HG03378 (cell line): ENCODE measurements at regions not wholly inside any gene's neighbourhood (a gene's known extent, or its start where the extent isn't known, plus 50 kb on each side); places are given as distances from the start of the nearest gene placed in this dataset.

ENCODE experiments used
- ATAC-seq: cut with Tn5 transposase; IDR thresholded peaks from one replicate; pipeline ENCODE4 v1.9.1; 2021; ENCODE audit warnings: mild to moderate bottlenecking, moderate library complexity; ENCODE audit not compliant: unreplicated experiment

DNA sequence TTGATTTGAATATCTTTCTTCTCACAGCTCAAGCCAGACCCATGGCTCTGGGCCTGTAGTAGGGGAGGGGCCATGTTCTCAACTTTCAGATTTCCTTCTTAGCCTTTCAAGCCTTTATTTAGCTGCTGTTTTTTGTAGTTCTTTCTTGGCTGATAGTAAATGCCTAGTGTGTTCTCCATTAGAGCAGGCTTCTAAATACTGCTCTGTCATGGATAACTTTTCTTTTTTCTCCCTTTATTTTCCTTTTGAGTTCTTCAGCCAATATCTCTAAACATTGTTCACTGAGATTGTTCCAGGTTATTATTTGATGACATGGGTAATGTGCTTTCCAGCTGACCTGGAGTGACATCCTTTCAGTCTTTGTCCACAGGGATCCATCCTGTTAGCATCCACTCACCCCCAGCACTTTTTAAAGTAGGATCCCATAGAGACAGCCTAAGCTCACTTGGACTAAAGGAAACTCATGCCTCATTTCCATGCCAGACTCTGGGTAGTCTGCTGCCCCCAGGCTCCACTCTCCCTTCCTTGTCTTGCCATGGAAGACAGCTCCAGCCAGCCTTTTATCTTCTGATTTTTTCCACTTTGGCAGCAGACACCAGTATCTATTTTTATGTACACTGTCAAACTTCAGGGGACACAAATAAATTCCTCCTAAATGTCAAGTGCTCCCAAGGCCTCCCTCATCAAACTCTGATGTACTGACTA, 645.6 kb downstream of the RNF144B start:
- ATAC-seq = no peak

DNA sequence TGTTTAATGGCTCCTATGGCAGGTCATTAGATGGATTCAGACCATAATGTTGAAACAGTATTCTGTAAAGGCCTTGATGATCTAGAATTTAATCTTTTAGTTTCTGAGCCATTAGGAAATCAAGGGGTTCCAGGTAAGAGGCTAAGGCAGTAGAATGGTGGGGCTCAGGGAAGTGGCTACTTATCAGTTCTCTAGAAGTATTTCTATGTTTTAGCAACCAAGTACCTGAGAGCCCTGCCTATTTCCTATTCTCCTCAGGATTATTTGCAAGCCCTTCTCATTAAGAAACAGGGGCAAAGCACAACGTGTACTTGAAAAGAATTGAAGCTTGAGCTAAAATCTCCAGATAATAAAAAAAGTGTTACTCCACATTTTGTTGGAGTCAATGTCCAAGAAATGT, 646.5 kb downstream of the RNF144B start:
- no peak for ATAC-seq

DNA sequence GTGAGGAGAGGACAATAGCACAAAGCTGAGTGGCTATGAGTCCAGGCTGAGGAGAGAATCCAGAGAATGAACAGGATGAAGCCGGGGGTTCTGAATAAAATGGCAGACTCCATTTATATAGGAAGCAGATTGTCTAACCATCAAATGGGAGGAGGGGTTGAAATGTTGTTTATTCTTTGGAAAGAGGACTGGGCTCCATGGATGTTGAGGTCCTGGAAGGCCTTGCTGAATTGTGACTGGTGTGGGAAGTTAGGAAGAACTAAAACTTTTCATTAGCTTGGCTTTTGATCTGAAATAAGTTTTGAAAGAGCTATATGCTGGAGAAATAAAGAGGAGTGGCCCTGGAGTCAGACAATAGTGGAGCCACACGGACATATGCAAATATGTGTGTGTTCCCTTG, 647.8 kb downstream of the RNF144B start:
- ATAC-seq = no peak

DNA sequence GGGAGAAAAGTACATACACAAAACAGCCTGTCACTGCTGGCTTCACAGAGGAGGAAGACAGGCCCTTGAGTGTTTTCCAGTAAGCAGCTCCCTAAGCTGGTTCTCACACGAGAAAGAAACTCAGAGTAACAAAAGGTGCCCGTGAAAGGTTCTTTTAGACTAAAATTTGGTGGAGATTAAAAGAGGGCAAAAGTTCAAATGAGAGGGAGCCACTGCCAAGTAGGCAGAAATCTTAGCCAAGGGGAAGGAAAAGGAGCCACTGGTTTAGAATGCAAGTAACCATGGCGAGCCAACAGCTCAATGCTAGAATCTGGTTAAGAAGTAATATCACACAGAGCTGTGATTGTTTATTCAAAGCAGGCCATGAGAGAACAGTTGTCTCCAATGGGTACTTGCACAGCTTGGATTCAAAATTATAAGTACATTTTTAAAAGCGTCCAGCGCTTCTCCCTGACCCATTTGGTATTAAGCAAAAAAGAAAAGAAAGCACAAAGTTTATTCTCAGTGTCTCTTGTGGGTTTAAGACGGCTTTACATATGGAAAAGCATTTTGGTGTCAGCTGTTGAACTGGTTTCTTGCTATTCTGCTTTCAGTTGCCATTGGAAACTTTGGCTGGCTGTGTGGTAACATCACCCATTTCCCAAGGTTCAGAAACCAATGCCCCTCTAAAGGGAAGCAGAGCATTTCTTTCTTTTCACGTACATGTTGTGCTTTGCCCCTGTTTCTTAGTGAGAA, 648.5 kb downstream of the RNF144B start:
- ATAC-seq = no peak

DNA sequence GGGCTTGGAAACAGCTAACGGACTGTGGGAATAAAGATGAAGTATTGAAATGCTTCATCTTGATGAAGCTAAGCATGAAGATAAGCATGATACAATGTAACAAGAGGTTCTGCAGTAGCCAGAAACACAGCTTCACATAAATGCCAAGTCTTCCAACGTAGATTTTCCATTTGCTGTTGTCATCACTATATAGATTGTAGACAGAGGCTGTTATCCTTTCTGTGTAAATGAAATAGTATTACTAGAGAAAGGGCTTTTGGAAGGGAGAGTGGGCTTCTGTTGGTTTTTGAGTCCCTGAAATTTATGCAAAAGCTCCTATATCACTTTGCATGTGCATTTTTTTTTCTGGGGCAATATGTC, 649.0 kb downstream of the RNF144B start:
- ATAC-seq = no peak

DNA sequence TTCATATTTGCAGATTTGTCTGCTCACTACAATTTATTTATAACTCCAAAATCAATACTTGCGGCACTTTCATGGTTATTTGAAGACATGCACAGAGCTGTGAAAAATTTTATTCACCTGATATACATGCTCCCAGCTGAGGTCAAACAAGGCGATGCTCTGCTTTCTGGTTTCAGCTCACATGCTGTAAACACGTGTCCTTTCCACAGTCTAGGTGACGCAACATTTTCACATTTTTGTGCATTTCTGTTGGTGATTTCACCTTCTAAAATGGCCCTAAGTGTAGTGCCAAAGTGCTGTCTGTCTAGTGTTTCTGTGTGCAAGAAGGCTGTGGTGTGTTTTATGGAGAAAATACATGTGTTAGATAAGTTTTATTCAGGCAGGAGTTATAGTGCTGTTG, 650.5 kb downstream of the RNF144B start:
- no peak for ATAC-seq

DNA sequence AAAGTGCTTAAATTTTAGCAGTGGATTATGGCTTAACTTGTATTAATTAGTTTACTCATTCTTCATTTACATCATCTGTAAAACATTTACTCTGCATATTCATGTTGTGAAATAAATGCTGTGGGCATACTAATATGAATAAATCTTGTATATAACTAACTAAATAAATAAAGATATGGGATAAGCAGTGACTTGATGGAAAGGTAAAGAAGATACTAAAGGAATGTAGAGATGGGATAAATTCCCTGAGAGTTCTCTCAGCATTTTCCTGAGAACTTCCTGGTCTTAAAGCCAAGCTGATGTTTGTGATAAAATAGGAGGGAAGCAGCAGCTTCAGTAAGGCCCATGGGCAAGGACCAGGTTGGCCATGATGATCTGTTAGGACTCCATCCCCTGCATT, 652.1 kb downstream of the RNF144B start:
- no peak for ATAC-seq

DNA sequence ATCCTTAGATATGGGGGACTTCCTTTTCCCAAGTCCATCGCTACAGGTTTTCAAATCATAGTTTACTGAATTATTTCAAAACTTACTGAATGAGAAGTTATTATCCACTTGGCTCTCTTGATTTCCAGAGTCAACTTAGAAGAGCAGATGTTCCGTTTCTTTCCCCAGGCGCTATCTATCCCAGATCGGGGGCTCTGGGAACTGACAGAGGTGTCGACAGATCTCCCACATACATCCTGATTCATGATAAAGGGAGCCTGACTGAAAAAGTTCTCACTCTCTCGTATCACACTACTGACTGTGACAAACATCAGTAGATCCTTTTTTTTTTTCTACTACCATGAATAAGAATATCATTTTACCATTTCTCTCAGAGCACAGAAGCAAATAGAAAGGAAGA, 654.8 kb downstream of the RNF144B start:
- no peak for ATAC-seq

DNA sequence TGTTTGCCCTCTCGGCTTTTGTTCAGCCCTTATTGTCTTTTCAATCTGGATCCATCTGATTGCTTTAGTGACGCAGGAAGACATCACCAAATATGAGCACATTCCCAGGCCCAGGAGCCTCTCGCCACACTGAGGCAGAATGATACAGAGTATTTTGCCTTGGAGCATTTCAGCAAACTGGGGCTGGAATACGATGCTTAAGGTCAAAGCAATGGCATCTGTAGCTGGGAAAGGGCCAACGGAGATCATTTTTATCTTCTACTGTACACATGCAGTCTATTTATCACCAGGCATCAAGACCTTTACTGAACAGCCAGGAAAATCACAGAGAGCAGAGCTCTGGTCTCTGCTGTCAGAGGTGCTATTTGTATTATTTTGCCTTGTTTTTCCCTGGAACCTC, 655.3 kb downstream of the RNF144B start:
- no peak for ATAC-seq

DNA sequence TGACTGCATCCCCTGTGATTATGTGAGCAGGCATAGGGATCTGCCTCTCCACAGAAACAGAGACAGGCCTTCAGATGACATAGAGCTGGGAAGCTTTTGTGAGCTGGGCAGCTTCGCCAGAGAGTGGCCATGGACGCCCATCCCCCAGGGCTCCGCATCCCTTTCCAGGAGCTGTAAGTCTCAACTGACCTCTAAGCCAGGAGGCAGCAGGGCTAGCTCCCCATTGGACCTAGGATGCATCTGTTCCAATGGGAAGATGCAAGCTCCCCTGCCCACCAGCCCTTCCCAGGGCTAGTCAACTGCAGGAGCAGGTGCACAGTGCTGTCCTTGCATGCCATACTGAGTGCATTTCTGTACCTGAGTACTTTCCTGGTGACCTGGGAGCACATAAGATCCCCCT, 663.6 kb downstream of the RNF144B start:
- no peak for ATAC-seq

DNA sequence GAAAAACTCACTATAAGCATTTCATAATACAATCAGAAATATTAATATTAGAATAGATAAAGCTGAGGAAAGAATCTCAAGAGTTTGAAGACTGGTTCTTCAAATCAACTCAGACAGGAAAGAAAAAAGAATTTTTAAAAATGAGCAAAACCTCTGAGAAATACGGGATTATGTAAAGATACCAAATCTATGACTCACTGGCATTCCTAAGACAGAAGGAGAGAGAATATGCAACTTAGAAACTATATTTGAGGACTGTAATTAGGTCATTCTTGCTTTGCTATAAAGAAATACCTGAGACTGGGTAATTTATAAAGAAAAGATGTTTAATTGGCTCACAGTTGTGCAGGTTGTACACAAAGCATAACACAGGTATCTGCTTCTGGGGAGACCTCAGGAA, 665.1 kb downstream of the RNF144B start:
- ATAC-seq = no peak

DNA sequence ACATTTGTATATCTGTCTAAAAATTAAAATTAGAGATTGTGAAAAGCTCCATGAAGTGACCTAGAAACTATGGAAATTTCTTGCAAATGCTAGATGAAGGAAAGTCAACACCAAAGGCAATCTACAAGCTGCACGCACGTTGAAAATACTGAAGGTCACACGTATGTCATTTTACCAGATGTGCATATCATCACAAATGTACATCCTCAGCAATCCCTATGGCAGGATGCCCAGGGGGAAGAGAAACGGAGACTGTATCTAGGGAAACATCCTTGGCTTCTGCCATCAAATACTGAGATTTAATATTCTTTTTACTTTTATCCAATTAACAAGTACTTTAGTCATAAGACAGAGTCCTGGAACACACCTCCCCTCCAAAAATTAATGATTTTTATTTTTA, 672.0 kb downstream of the RNF144B start:
- no peak for ATAC-seq

DNA sequence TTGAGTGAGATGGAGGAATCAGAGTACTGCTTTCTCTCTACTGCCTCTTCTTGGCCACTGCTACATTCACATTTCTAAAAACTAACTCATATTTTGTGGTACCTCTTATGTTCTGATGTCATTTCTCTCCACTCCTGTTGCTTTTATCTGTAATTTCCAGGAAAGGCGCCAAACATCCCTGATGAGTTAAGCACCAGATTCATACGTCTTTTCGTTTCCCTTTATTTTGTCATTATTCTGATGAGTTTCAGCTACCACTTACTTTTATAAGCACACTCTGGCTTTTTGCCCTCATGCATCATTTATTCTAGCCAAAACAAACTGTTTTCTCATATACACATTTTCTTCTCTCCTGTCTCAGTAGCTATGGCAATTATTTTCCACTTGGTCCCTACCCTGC, 680.0 kb downstream of the RNF144B start:
- no peak for ATAC-seq

DNA sequence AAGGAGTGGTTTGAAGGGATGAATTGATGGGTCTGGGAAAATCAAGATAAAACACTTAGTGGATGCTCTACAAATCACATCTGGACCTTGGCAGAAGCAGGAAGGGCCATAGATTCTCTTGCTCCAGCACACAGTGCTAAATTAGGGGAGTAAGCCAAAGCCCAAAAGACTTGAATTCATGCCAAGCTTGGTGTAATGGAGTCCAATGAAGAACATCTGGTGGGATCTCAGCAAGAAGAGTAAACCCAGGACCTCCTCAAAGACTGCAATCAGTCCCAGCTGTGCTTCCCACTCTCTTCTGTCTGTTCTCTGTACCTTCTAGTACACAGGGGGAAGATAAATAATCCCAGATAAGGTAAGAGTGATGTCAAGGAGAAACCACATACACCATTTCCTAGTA, 683.4 kb downstream of the RNF144B start:
- ATAC-seq = no peak

DNA sequence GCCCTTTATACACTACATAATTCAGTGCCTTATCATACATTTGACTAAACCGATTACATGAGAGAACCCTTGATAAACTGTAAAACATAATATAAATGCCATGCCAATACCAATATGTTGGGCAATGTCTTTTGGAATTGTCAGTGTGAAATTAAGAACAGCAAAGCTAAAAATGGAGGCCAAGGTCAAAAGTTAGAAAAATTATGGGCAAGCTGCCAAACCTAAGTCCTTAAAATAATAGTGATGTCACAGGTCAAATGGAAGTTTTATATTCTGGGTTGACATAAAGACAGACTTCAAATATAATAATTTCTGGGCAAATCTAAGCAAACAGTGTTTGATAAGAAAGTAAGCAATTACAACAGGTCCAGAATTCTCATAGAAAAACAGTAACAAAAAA, 696.7 kb downstream of the RNF144B start:
- no peak for ATAC-seq

DNA sequence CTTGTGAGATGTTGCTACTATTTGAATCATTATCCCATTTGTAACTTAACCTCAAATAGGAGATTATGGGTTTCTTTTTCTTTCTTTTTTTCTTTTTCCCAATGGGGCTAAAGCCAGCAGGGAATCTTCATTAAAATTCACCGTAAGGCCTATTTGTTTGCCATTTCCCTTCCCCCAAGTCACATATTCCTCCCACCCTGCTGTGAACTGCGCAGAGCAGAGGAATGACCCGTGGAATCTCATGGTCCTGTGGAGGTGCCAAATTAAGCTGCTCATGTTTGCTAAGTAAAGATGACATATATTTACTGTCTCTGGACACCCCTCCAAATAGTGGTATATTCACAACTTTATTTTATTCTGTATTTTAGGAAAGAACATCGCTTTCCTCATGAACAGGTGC, 699.3 kb downstream of the RNF144B start:
- ATAC-seq = no peak

DNA sequence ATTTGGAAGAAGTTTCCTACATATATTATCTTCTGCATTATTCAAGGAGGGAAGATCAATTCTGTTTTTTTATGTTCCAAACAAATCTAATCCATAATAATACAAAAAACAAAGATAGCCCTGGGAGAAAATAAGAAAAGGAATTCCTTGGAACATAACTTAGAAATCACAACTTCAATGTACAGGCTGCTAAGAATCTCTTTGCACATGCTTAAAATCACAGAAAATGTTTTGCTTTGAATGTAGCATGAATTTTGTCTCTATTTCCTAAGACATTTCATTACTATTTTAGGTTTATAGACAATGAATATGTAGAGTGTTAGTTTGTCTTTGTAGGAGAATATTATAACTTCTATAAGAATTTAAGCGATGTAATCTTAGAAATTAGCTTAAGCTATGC, 700.1 kb downstream of the RNF144B start:
- no peak for ATAC-seq

DNA sequence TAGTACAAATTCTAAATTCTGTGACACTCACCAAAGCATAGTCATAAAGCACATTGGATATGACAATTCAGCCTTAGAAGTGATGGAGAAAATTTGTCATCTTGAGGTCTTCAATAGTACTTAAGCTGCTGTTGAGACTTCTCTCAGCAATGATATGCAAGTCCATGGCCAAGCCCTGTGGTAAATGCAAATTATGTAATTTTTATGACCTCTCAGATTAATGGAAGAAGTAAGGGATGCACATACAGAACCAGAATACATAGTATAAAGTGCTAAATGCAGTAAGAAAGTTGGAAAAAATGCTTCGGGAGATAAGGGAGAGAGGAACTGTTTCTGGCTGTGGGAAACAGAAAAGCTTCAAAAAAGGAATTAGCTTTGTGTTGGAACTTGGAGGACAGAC, 700.7 kb downstream of the RNF144B start:
- ATAC-seq = no peak

DNA sequence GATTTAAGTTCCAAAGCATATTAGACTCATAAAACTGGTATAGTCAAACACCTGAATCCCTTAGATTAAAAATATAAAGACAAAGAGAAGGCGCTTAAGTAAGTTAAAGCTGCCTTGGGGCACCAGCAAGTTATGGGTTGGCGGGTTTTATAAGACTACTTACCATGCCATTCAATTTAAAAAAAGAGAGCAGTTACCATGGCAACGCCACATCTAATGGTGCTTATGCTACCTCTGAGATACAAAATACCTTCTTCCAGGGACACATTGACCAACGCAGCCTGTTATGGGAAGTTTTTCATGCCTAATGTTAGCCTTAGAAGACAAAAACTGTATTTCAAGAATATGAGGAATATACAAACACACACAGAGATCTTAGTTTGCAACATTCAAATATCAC, 713.6 kb downstream of the RNF144B start:
- no peak for ATAC-seq

DNA sequence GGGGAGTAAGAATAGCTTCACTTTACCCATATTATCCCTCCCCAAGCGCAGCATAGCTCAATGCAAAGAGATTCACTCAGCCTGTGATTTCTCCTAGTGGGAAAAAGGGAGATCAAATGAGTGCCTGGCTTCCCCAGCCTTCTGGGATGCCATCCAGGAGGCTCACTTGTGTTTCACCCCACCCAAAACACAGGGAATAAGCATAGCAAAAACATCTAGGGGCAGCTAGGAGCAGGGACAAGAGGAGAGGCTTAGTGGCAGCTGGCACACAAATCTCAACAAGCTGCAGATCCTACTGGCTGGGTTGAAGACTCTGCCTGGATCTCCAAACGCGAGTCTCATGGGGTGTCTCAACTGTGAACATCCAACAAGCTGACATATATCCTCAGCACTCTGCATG, 715.8 kb downstream of the RNF144B start:
- no peak for ATAC-seq

DNA sequence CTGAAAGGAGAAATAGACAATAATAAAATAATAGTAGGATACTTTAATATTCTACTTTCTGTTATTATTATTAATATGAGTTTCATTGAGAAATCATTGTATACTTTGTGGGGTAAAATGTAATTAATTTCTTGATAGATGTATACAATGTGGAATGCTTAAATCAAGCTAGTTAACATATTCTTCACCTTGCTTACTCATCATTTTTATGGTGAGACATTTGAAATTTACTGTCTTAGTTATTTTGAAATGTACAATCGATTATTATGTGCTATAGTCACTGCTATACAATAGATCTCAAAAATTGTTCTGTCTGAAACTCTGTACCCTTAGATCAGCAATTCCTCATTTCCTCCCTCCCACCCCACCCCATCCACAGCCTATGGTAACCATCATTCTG, 720.3 kb downstream of the RNF144B start:
- no peak for ATAC-seq

DNA sequence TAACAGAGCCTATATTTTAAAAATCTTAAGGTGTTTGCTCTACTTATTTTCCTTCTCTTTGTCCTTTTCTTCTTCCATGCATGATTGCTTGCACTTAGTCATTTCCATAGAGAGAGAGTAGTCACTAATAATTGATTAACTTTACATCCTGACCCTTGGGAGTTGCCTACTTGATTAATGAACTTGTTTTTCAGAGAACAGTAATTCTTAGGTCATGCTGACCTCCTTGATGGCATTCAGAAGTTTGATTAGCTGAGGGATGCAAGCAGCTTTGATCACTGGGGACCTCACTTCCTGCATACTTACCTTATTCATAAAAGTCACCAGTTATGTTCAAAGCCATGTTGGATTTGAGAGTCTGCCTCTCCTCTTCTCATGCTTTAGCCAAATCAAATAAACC, 715.6 kb upstream of the ID4 start:
- ATAC-seq = no peak

DNA sequence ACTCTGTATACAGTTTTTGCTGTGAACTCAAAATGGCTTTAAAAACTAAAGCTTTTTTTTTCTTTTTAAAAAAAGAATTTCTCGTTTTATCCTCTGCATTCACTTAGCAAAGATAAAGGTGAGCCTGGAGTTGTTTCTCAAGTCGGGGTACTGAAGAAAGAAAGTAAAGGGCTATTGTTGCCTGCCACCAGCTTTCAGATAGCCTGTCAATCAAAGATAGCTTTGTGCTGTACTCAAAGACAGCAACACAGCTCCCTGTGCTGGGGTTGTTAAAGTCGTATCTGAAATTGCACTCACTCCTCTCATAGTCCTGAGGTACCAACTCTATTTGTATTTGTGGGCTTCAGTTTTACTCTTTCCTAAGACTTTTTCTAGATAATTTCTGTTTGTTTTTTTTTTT, 710.1 kb upstream of the ID4 start:
- ATAC-seq = no peak
